ENCODE measurements at regions not wholly inside any gene's neighbourhood (a gene's known extent, or its start where the extent isn't known, plus 50 kb on each side); places are given as distances from the start of the nearest gene placed in this dataset.

DNA sequence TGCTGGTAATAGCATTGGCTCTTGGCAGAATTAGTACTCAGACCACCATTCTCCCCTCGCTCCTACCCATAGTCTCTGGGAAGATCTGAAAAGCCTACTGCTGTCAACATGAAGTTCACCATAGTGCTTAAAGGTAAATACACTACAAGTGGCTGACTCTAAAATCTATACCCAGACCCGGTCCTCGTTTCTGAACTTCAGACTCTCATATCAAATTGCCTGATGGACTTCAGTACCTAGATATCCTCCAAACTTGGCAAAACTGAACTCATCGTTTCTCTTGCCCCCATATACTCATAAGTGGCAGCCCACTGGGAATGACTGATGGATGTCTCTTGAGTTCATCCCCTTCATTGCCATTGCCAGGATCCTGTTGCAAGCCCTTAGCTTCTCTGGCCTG is 67.3 kb downstream of the VCPKMT start:
- TF ChIP-seq EZH2 (IDR thresholded peaks at IDR 0.05; ENCODE audit: insufficient read depth, poor library complexity, severe bottlenecking) (no peak), EZH2phosphoT487 (IDR thresholded peaks at IDR 0.05; ENCODE audit: insufficient read depth, low read depth) (no peak)
